NCI-H2081 (cell line): ENCODE measurements at regions not wholly inside any gene's neighbourhood (a gene's known extent, or its start where the extent isn't known, plus 50 kb on each side); places are given as distances from the start of the nearest gene placed in this dataset.

Source experiments
- DNase-seq, 2 experiments: peaks; one replicate each; lab custom pipeline; 2025; lab: John Stamatoyannopoulos, UW

- no peak for DNase-seq
These were observed 322.9 kb downstream of the DYSF start for GRCh38 chr2:71776227-71776626.

GRCh38 chr2:71773218-71773617 lies 319.9 kb downstream of the DYSF start:
- DNase-seq, result no peak

- DNase-seq, result no peak
These were observed 319.3 kb downstream of the DYSF start for GRCh38 chr2:71772510-71773172.

- no peak for DNase-seq
These were observed 314.3 kb downstream of the DYSF start for GRCh38 chr2:71767663-71768062.

- no peak for DNase-seq
These were observed 305.7 kb downstream of the DYSF start for GRCh38 chr2:71759060-71759459.

GRCh38 chr2:71757351-71757750 lies 304.0 kb downstream of the DYSF start:
- no peak for DNase-seq

GRCh38 chr2:71756280-71756906 lies 303.0 kb downstream of the DYSF start:
- DNase-seq, result no peak

- no peak for DNase-seq
These were observed 298.2 kb downstream of the DYSF start for GRCh38 chr2:71751590-71751989.

GRCh38 chr2:71749671-71750101 lies 296.3 kb downstream of the DYSF start:
- no peak for DNase-seq

- DNase-seq, result no peak
These were observed 294.9 kb downstream of the DYSF start for GRCh38 chr2:71748227-71748626.

- DNase-seq, result no peak
These were observed 294.2 kb downstream of the DYSF start for GRCh38 chr2:71747559-71747958.

- no peak for DNase-seq
These were observed 293.7 kb downstream of the DYSF start for GRCh38 chr2:71746946-71747501.

- no peak for DNase-seq
These were observed 291.4 kb downstream of the DYSF start for GRCh38 chr2:71744781-71745180.

GRCh38 chr2:71743995-71744675 lies 290.8 kb downstream of the DYSF start:
- DNase-seq, result no peak

- DNase-seq, result no peak
These were observed 289.7 kb downstream of the DYSF start for GRCh38 chr2:71742953-71743601.

- DNase-seq, result no peak
These were observed 283.6 kb downstream of the DYSF start for GRCh38 chr2:71736986-71737385.

- no peak for DNase-seq
These were observed 282.9 kb downstream of the DYSF start for GRCh38 chr2:71736091-71736861.
